Heart left ventricle (tissue), 16 donors: ENCODE measurements at regions not wholly inside any gene's neighbourhood (a gene's known extent, or its start where the extent isn't known, plus 50 kb on each side); places are given as distances from the start of the nearest gene placed in this dataset.
"Not testable (repeated sequence)": the region's sequence is repeated elsewhere in the genome, so short reads cannot be mapped to it uniquely, and the experiment has no call there.

Source experiments
- ATAC-seq, 4 donors: fragments of 200-7000 bp; cut with Tn5 transposase; one replicate each; pipeline ENCODE4 v1.9.1; 2020 to 2022; ENCODE audit warnings: moderate library complexity in 4 of 4, mild to moderate bottlenecking in 3 of 4, moderate number of reproducible peaks in 1 of 4
- DNase-seq, 5 donors: peaks; one replicate each; pipeline ENCODE4 v3.0.0-alpha.2; 2020
- H3K27ac ChIP-seq, 12 donors: fragments of 200-600 bp; sonication (generic) in 4 of 12; one replicate each; pipeline versions ENCODE4 v1.5.0 to v1.8.0; 2016 to 2022; ENCODE audit warnings: mild to moderate bottlenecking in 2 of 12
- H3K27me3 ChIP-seq, 9 donors: fragments of 200-600 bp; sonication (generic) in 2 of 9; one replicate each; pipeline versions ENCODE4 v1.5.1 to v1.8.0; 2016 to 2022; ENCODE audit warnings: mild to moderate bottlenecking in 3 of 9
- H3K36me3 ChIP-seq, 9 donors: fragments of 200-600 bp; sonication (generic) in 2 of 9; one replicate each; pipeline versions ENCODE4 v1.5.0 to v1.8.0; 2018 to 2022; ENCODE audit warnings: mild to moderate bottlenecking in 2 of 9
- H3K4me1 ChIP-seq, 12 donors: fragments of 200-600 bp; sonication (generic) in 4 of 12; one replicate each; pipeline versions ENCODE4 v1.5.0 to v1.8.0; 2016 to 2022; ENCODE audit warnings: mild to moderate bottlenecking in 3 of 12
- H3K4me3 ChIP-seq, 12 donors: fragments of 200-600 bp; sonication (generic) in 4 of 12; one replicate each; pipeline versions ENCODE4 v1.5.0 to v1.8.0; 2017 to 2022; ENCODE audit warnings: mild to moderate bottlenecking in 9 of 12, moderate library complexity in 4 of 12
- H3K9me3 ChIP-seq, 12 donors: fragments of 200-600 bp; sonication (generic) in 4 of 12; one replicate each; pipeline versions ENCODE4 v1.5.0 to v1.8.0; 2016 to 2022; ENCODE audit warnings: mild to moderate bottlenecking in 1 of 12
- CTCF ChIP-seq, 12 donors: fragments of 200-600 bp; sonication (generic) in 4 of 12; IDR thresholded peaks; one replicate each; pipeline versions ENCODE4 v1.5.0 to v1.8.0; 2018 to 2022; ENCODE audit warnings: antibody characterized with exemption in 12 of 12, mild to moderate bottlenecking in 5 of 12
- POLR2A ChIP-seq, 2 donors: fragments of 450-650 bp; IDR thresholded peaks; one replicate each; pipeline ENCODE4 v1.6.1; 2017; ENCODE audit warnings: antibody characterized with exemption in 2 of 2, mild to moderate bottlenecking in 2 of 2, moderate library complexity in 2 of 2
- WGBS, 4 donors: extraction: QIAGEN DNeasy Blood & Tissue Kit in 2 of 4; methylation state at CpG; one replicate each; pipeline versions ENCODE4 v1.1.5 to v1.1.7; 2013 to 2018; 5-methylcytosine and 5-hydroxymethylcytosine counted together
- intact Hi-C, 10 donors: fragments of 100-400 bp; cut with DNase I; formaldehyde crosslinking; loops; one replicate each; pipeline versions ENCODE4 v1.11.1 to v1.14.2; 2022
- donor health status: ischemic (EF 13 %, LVEDD 7.1; RV severe dilation, severe dysfunction).
- donor health status: healthy with polysubstance abuse.
- donor health status: DM: no; HTN: yes; CAD: no.
- donor health status: DM: no; HTN: no; CAD: no.
- donor health status: ischemic (EF 25% LVEDD 6.9; RV normal size, moderate dysfunction).
- donor health status: ischemic (EF 25% LVEDD 5.7; RV mildly dilated, moderate dysfunction).
- donor health status: healthy.
- donor health status: DM: yes; HTN: yes; CAD: no.
- donor health status: ischemic (EF 35%, LVEDD 5.7; RV mildly dilated, moderate dysfunction).
- donor health status: nonischemic (EF 11% LVEDD 7.7; RV severe dilation, severe dysfunction).
- donor health status: DM: yes; HTN: yes; CAD: no.
- donor health status: PGD.
- donor health status: ischemic (EF 29% LVEDD 5.4; RV normal size, mild dysfunction).
- donor health status: nonischemic (EF 23%, LVEDD 6.1; RV moderate dilation, normal function).

GRCh38 chr4:170887396-170887795 lies 797.6 kb upstream of the AADAT start:
- Histone ChIP-seq H3K27me3 (no peaks in the 10 kb centered on the region), H3K27ac (no peak overlapping the region), H3K9me3 (no peaks in the 10 kb centered on the region), H3K4me3 (no peak overlapping the region), H3K4me1 (no peaks in the 10 kb centered on the region), H3K36me3 (no peaks in the 10 kb centered on the region)
- TF ChIP-seq POLR2A (IDR thresholded peaks at IDR 0.05) = no peak
- TF ChIP-seq CTCF (IDR thresholded peaks at IDR 0.05) = no peak
- DNase-seq (no peak), ATAC-seq (no peak)
- WGBS, 4 donors = 24 to 48% (median 37%) methylated on average over 3 of the region's 3 CpGs
- intact Hi-C loops = no loop called here

- H3K36me3 ChIP-seq = no peaks in the 10 kb centered on the region
- H3K4me3 ChIP-seq = no peak overlapping the region
- TF ChIP-seq CTCF (IDR thresholded peaks at IDR 0.05) (no peak), POLR2A (IDR thresholded peaks at IDR 0.05) (no peak)
- ATAC-seq = no peak
- no peaks in the 10 kb centered on the region for H3K4me1 ChIP-seq
- WGBS, 4 donors = 67 to 87% (median 77%) methylated on average over 1 of the region's 1 CpG
- intact Hi-C loops = no loop called here
- no peak overlapping the region for H3K27ac ChIP-seq
- H3K9me3 ChIP-seq = no peaks in the 10 kb centered on the region
- no peak for DNase-seq
- H3K27me3 ChIP-seq = no peaks in the 10 kb centered on the region
These were observed 795.3 kb upstream of the AADAT start for GRCh38 chr4:170884969-170885570.

GRCh38 chr4:170881646-170882045 lies 791.9 kb upstream of the AADAT start:
- H3K36me3 ChIP-seq, DNase-seq, H3K27me3 ChIP-seq, H3K27ac ChIP-seq, H3K4me3 ChIP-seq, intact Hi-C loops, ATAC-seq, H3K9me3 ChIP-seq, H3K4me1 ChIP-seq: not testable (repeated sequence)

GRCh38 chr4:170875868-170876267 lies 786.1 kb upstream of the AADAT start:
- Histone ChIP-seq H3K4me3 (no peak overlapping the region), H3K27ac (no peak overlapping the region), H3K4me1 (no peaks in the 10 kb centered on the region), H3K36me3 (no peaks in the 10 kb centered on the region), H3K27me3 (no peaks in the 10 kb centered on the region), H3K9me3 (no peaks in the 10 kb centered on the region)
- DNase-seq (no peak), ATAC-seq (no peak)
- TF ChIP-seq POLR2A (IDR thresholded peaks at IDR 0.05) (no peak), CTCF (IDR thresholded peaks at IDR 0.05) (no peak)
- WGBS, 4 donors = 84 to 96% (median 88%) methylated on average over 1 of the region's 1 CpG
- intact Hi-C loops = no loop called here

GRCh38 chr4:170872794-170873193 lies 783.0 kb upstream of the AADAT start:
- no peak for TF ChIP-seq CTCF (IDR thresholded peaks at IDR 0.05)
- TF ChIP-seq POLR2A (IDR thresholded peaks at IDR 0.05) = no peak
- intact Hi-C loops = no loop called here
- no peak for ATAC-seq

More at GRCh38 chr4:170872794-170873193, 783.0 kb upstream of the AADAT start:
- no peaks in the 10 kb centered on the region for H3K4me1 ChIP-seq
- no peaks in the 10 kb centered on the region for H3K9me3 ChIP-seq
- no peak overlapping the region for H3K27ac ChIP-seq
- H3K27me3 ChIP-seq = no peaks in the 10 kb centered on the region
- DNase-seq = no peak
- no peaks in the 10 kb centered on the region for H3K36me3 ChIP-seq
- H3K4me3 ChIP-seq = no peak overlapping the region
